NCI-H1930 (cell line): ENCODE measurements at regions not wholly inside any gene's neighbourhood (a gene's known extent, or its start where the extent isn't known, plus 50 kb on each side); places are given as distances from the start of the nearest gene placed in this dataset.
"Not testable (repeated sequence)": the region's sequence is repeated elsewhere in the genome, so short reads cannot be mapped to it uniquely, and the experiment has no call there.

Experiments
- DNase-seq, 2 experiments: peaks; one replicate each; lab custom pipeline; 2025; lab: John Stamatoyannopoulos, UW

GRCh38 chr7:109637428-109637990 is 1067.8 kb downstream of the DNAJB9 start:
- DNase-seq: no peak

- no peak for DNase-seq
Observed at GRCh38 chr7:109638321-109638720, 1068.6 kb downstream of the DNAJB9 start.

- no peak for DNase-seq
Observed at GRCh38 chr7:109639561-109639960, 1069.9 kb downstream of the DNAJB9 start.

DNA sequence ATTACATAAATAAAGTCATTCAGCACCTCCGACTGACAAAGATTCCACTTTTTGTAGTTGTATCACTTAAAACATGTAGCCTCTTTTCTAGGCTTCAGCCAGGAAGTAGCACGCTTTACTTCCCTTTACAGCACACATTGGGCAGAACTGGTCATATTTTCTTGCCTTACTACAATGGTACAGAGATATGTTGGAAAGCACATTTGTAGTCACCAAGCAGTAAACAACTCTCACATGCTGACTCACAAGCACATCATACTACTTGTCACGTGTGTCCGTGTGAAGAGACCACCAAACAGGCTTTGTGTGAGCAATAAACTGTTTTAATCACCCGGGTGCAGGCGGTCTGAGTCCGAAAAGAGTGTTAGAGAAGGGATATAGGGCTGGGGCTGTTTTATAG is 1071.8 kb downstream of the DNAJB9 start:
- DNase-seq: no peak

- no peak for DNase-seq
Observed at GRCh38 chr7:109646124-109646523, 1076.5 kb downstream of the DNAJB9 start.

DNA sequence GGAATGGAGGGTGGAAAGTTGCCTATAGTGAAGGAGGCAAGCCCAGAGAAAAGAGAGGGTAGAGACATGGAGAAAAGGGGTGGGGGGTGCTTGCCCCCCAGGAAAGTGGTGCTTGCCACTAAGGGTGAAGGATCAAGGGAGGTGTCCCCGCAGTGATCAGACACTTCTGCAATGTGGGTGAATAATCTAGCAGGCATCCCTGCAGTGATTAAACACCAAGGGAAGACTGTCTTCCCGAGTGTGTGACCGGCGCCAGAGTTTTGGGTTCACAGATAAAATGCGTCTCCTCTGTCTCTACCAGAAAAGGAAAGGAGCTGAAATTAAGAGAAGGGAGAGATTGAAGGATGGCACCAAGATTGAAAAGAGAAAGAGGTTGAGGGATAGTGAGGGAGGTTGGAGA is 1076.9 kb downstream of the DNAJB9 start:
- not testable (repeated sequence) for DNase-seq

GRCh38 chr7:109647263-109647662 is 1077.6 kb downstream of the DNAJB9 start:
- DNase-seq: not testable (repeated sequence)

DNA sequence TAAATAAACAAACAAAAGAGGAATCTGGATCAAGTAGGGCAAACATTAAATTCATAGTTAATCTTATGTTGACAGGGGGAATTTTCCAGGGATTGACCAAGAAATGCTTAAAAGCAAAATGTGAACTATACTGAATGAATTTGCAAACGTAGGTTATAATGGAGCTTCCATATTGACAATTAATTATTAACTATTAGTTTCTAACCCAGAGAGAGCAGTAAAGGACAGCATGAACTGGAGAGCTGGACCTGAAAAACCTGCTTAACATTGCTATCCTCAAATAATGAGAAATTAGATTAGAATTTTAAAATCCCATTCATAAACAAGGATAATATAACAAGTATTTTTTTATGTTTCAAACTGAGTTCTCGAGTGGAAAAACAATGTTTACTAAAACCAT is 1089.6 kb downstream of the DNAJB9 start:
- DNase-seq: no peak

DNA sequence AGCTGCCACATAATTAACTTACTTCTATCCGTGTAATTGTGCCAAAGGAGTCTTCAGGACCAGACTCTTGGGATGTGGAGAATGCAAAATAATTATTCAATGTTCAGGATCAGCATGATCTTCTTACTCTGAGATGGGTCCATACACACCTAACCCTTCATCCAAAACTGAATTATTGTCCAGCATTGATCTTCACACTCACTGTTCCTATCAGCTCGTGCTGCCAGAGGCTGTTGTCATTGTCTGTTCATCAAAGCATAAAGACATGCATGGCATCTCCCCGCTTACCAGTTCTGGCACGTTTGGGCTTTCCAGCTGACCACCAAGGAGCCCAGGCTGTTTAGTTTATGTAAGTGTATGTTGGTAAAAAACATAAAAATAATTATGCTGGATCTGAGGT is 1090.7 kb downstream of the DNAJB9 start:
- DNase-seq: no peak

DNA sequence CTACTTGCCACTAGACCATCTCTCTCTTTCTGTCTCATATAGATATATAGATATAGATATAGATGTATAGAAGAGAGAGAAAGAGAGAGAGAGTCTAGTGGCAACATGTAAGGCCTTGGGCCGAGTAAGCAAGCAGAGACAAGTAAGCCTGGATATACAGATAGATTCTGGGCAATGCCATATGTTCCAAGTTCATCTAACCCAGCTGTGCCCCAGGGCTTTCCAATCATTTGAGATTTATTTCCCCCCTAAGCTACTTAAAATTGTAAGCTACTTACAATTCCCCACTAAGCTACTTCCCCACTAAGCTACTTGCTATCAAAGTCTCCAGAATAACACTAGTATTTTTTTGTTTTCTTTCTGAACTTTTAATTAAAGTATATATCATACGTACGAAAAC is 1094.1 kb downstream of the DNAJB9 start:
- DNase-seq: no peak

DNA sequence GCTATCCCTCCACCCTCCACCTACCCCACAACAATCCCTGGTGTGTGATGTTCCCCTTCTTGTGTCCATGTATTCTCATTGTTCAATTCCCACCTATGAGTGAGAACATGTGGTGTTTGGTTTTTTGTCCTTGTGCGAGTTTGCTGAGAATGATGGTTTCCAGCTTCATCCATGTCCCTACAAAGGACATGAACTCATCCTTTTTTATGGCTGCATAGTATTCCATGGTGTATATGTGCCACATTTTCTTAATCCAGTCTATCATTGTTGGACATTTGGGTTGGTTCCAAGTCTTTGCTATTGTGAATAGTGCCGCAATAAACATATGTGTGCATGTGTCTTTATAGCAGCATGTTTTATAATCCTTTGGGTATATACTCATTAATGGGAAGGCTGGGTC is 1117.6 kb downstream of the DNAJB9 start:
- not testable (repeated sequence) for DNase-seq

DNA sequence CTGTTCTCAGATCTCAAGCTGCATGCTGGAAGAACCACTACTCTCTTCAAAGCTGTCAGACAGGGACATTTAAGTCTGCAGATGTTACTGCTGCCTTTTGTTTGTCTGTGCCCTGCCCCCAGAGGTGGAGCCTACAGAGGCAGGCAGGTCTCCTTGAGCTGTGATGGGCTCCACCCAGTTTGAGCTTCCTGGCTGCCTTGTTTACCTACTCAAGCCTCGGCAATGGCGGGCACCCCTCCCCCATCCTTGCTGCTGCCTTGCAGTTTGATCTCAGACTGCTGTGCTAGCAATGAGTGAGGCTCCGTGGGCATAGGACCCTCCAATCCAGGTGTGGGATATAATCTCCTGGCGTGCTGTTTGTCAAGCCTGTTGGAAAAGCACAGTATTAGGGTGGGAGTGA is 1122.9 kb downstream of the DNAJB9 start:
- not testable (repeated sequence) for DNase-seq

- no peak for DNase-seq
Observed at GRCh38 chr7:109694149-109695071, 1124.7 kb downstream of the DNAJB9 start.

DNA sequence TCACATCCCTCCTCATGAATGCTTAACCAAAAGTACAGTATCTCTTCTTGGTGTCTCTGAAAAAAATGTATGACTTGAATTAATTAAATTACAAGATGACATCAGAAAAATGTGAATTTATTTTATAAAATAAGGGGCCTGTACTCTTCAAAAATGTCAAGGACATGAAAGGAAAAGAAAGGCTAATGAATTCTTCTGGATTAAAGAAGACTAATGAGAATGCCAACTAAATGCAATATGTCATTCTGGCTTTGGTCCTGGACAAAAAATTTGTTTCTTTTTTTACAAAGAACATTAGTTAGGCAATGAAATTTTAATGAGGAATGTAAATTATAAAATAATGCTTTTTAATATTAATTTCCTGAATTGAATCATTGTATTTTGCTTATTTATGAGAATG is 1125.7 kb downstream of the DNAJB9 start:
- no peak for DNase-seq

GRCh38 chr7:109696723-109697122 is 1127.0 kb downstream of the DNAJB9 start:
- no peak for DNase-seq

- no peak for DNase-seq
Observed at GRCh38 chr7:109699661-109700060, 1130.0 kb downstream of the DNAJB9 start.

GRCh38 chr7:109713366-109713765 is 1143.7 kb downstream of the DNAJB9 start:
- DNase-seq: no peak

GRCh38 chr7:109719359-109719758 is 1149.7 kb downstream of the DNAJB9 start:
- not testable (repeated sequence) for DNase-seq

DNA sequence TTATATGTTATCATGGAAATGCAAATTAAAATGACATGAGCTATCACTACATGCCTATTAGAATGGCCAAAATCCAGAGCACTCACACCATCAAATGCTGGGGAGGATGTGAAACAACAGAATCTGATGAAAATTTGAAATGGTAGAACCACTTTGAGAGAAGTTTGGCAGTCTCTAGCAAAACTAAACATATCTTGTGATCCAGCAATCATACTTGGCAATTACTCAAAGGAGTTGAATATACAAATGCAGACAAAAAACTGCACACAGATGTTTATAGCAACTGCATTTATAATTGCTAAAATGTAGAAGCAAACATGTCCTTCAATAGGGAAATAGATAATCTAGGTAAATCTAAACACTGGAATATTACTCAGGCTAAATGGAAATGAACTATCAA is 1164.9 kb downstream of the DNAJB9 start:
- DNase-seq: no peak

GRCh38 chr7:109735881-109736280 is 1166.2 kb downstream of the DNAJB9 start:
- no peak for DNase-seq

DNA sequence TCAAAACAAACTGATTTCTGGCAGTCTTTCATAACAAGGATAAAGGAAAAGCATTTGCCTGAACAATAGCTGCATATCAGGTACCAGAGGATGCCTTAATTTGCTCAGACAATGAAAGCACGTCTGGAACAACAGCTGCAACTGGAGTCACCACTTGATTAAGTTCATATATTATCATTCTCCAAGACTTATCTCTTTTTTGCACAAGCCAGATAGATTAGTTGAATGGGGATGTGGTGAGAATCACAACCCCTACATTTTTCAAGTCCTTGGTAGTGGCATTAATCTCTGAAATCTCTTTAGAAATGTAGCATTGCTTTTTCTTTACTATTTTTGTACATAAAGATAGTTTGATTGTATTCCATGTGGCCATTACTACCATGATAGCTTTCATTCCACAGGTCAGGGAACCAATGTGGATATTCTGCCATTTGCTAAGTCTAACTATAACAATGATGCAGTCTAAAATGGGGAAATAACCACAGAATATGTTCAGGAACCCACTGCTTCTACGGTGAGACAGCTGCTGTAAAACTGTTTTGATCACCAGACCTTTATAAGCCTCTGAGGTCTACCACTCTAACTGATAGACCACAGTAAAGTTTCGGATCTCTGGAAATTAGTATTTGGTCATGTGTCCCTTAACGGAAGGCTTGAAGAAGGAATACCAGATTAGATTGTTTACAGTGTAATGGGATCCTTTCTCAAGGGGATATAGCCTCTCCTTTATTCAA is 1176.2 kb downstream of the DNAJB9 start:
- no peak for DNase-seq

- no peak for DNase-seq
Observed at GRCh38 chr7:109751241-109751640, 1181.6 kb downstream of the DNAJB9 start.

DNA sequence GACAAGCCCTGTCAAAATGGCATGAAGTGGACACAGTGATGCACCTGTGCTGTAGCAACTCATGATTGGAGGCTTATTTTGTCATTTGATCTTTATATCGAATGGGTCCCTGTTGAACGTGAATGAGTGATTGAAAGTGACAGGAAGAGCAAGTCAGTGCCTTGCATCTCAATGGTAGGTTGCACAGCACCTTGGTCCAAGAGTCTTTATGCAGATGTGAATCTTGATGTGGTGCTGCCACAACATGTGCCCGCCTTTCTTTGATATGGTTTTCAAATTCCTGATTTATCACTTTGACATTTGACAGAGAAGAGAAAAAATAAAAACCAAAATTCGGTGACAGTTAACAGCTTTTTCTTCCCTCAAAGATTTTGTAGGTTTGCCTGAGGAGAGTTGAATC is 1182.4 kb downstream of the DNAJB9 start:
- DNase-seq: no peak
